GM21528 (cell line): ENCODE measurements at regions not wholly inside any gene's neighbourhood (a gene's known extent, or its start where the extent isn't known, plus 50 kb on each side); places are given as distances from the start of the nearest gene placed in this dataset.

Experiments used
- ATAC-seq: cut with Tn5 transposase; IDR thresholded peaks from one replicate; pipeline ENCODE4 v1.9.1; 2021; ENCODE audit warnings: mild to moderate bottlenecking, moderate library complexity; ENCODE audit not compliant: unreplicated experiment, low FRiP score

DNA sequence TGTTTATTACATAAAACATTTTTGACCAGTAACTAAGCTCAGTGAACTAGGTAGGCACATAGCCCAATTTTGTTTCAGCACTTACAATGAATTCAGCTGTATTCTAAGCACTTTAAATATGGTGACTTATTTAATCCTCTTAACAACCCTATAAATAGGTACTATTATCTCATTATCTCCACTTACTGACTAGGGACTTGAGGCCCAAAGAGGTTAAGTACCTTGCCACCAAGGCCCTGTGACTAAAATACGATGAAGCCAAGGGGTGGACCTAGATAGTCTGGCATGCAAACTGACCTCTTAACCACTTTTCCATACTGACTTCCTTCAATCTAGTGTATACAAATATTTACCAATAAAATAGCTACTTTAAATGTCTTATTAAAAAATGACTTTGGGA is 266.4 kb downstream of the ZNF608 start:
- ATAC-seq: no peak

DNA sequence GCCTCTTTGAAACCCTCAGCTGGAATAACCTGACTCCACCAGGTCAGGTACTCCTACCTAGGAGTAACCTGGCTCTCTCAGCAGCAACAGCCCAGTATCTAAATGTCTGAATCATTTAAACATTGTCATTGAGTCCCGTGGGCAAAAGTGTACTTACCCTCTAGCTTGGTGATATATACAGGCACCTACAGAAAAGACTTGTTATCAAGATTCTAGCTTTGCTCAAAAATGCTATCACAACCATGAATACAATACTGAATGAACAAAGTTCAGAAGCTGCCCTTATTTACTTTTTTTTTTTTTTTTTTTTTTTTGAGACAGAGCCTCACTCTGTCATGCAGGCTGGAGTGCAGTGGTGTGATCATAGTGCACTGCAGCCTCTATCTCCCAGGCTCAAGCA is 268.2 kb downstream of the ZNF608 start:
- ATAC-seq: no peak

DNA sequence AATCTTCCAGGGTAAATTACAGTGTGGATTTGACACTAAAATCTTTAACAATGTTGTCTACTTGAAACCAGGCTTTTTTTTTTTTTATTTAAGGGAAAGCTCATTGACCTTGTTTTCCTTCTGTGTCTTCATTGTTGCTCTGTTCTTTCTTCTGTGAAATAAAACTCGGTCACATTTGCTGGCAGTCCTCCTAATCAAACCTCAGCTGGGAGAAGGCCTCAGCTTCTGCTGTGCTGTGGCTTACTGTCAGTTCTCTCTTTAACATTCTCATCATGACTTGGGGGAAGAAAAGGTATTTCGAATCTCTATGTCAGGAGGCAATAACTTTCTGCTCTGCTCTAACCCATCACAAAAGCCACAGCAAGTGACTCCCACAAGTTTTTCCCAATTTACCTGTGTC is 268.9 kb downstream of the ZNF608 start:
- ATAC-seq: no peak

DNA sequence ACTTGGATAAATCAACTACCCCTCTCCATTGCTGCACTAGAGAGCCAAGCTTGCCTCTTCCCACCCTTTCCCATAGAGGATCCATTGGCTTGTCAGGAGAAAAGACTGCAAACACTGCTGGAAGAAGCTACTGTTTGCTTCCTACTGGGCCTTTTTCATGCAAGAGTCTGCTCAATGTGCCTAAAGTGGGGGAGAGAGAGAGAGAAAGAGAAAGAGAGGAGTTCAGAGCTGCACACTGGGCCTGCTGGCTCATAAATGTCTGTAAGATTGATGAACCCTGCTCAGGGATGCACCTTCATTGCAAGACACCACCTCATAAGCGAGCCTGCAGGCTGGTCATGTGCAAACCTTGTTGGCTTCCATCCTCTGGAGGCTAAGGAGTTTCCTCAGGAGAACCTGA is 269.4 kb downstream of the ZNF608 start:
- ATAC-seq: no peak

DNA sequence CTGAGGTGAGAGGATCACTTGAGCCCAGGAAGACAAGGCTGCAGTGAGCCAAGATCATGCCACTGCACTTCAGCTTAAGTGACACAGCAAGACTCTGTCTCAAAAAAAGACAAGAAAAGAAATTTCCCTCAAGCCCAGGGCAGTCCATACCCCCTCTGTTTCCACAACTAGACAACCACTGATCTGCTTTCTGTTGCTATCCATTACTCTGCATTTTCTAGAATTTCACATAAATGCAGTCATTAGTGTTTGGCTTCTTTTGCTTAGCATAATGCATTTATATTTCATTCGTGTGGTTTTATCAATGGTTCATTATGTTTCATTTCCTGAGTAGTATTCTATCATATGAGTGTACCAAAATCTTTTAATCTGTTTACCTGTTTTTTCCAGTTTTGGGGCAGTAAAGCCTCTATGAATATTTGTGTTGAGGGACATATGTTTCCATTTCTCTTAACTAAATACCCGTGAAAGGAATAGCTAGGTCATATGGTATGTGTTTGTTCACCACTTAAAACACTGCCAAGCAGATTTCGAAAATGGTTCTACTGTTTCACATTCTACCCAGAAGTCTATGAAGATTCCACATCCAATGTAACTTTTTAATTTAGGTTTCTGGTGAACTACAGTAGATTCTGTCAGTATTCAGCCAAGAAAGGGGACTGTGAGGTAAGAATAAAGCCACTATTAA is 271.8 kb downstream of the ZNF608 start:
- no peak for ATAC-seq

DNA sequence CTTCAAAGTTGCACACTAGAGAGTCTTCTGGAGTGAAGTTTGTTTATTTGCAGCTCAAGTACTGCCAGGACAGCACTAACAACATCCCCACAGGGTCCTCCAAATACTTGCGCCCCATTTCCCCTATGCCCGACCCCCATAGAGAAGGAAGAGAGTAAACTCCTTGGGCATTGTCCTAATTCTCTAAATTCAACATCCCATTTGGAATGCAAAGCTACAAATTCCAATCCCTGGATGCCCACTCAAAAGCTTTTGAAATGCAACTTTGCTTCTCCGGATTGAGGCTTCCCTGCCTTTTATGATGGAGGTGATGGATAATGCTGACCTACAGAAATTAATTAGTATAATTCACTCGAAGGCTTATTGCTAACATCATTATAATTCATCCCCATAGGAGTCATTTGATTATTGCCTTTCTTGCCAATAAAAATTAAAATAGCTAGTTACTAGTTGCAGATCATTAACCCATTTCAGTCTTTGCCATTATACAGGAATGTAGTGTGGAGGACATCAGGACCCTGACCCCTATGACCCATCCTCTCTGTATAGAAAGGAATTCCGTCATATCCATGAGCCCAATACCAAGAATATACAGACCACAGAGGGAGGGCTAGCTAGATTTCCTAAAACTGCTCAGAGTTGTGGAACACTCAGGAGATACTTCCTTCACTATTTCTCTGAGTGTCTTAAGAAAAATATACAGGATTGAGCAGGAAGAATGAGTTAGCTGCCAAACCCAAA is 277.6 kb downstream of the ZNF608 start:
- no peak for ATAC-seq

DNA sequence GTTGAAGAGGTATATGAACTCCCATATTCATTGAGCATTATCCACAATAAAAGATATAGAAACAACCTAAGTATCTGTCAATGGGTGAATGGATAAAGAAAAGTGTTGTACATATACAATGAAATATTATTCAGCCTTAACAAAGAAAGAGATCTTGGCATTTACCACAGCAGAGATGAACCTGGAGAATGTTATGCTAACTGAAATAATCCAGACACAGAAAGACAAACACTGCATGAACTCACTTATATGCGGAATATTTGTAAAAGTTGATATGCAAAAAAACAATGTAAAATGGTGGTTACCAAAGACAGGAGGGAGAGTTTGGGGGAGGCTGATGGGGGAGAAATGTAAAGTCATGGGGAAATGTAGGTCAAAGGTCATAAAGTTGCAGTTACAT is 278.7 kb downstream of the ZNF608 start:
- ATAC-seq: no peak

DNA sequence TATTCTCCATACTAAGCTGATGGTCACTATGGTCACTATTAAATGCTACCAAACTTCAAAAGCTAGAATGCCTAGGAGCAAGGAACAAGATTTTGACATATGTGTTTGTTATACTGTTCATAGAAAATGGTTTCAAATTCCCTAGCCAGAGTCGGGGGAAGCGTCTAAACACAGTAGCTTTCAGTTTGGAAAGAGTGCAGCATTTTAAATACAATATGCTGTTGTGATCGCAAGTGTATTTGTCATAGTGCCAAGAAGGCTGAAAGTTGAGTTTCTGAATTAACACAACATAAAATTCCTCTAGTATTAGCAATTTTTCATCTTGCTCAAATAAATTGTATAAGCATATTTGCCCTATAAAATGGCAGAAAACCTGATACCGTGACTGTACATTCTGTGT is 280.4 kb downstream of the ZNF608 start:
- ATAC-seq: no peak

DNA sequence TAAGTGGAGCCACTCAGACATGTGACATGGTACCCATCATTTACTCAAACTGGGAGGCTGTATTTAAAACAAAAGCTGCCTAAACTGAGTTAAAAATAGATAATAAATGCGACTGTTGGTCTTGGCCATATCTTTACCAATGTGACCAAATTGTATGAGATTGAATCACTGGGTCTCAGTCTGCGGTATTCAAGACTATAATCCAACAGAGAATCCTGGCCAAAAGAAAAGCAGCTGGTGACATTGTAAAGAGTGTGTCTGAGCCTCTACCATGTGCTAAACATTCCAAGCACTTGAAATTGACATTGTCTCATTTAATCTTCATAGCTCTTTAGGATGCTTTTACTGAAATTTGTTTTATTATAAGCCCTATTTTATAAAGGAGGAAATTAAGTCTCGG is 282.6 kb downstream of the ZNF608 start:
- ATAC-seq: no peak

DNA sequence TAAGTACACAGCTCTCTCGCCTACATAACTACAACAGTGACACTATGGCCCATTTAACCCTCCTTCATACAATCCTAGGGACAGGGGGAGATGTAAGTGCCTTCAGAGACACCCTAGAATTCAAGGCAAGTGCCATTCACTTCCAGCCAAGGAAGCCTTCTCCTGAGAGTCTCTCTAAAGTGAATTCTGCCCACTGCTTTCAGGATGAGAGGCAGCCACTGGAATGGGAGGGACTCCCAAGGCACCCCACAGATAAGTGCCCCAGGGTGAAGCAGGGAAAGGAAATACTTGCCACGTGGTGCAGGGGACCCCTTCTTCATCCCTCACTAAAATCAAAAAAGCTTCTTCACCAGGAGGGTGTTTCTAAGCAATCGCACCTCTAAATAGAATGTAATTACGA is 283.7 kb downstream of the ZNF608 start:
- no peak for ATAC-seq

DNA sequence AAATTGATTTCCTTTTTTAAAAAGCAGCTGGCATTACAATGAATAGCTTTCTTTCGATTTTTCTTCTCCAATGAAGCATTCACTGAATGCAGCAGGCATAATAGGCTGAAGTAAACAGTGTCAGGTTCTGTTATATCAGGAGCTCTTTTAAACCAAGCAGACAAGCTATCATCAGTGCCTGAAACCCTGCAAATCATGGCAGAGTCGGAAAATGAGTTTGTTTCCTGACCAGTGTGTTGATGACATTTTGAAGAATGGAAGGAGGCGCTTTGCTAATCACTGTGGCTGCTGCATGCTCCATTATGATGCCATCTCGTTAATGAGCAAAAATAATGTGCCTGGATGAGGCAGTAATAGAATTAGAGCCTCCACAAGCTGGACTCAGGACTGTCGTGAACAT is 284.5 kb downstream of the ZNF608 start:
- ATAC-seq: no peak

DNA sequence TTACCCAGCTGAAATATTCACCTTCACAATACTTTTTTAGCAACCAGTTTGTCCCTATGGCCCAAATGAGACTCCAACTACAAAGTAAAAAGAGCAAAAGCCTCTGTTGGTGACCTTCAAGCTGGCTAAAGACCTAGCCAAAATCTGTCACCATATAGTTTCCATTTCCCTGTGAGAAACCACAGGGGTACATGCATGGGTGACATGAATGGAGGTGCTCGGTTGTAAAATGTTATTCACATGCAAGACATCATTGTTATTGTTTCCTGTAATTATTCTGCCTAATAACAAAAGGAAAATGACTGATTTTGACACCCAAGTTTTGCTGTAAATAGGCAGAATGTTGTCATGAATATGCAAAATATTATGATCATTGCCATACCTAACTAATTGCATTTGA is 285.3 kb downstream of the ZNF608 start:
- no peak for ATAC-seq

DNA sequence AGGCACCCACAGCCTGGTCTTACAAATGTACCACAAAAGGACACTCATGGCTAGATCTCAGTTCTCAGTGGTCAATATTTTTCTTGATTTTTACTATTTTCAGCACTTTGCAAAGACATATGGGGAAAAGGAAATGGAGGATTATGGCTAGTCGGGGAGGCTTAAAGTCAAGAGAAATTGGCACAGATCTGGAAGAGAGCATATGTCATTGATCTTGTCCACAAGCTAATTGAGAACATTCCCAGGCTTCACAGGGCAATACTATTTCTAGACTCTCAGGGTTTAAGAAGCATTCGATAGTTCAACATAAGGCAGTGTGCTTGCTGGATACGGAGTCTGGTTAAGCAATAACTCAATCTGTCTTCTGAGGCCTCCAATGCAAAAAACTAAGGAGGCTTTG is 285.8 kb downstream of the ZNF608 start:
- no peak for ATAC-seq

DNA sequence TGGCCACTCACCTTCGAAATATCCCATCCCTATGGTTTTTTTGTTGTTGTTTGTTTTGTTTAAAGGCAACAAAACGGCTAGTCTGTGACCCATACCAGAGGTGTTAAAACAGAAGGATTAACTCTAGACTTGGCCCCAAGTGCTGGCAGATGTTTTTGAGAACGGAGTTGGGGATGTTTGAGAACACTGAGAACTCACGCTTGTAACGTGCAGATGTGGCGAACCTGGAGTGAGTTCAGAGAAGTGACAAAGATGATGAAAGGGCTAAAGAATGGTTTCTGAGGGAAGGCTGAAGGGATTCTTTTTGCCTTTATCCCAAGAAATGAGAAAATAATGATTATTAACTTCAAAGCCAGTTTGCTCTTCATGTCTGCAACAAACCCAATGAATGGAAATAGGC is 286.5 kb downstream of the ZNF608 start:
- no peak for ATAC-seq

DNA sequence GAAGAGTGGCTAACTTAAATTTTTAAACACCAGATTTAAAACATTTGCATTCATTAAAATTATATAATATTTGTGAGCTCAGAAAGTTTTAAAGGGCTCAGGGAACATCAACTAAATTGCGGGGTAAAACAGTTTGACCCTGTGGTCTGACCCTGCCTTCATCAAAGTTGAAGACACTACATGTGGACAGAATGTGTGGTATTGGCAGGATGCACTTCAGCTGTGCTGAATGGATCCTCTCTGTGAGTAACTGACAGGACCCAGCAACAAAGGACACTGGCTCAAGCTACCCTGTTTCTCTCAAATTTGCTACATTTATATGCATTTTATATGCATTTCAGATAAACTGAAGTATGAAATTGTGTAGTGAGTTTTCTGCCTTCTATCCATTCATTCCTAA is 288.5 kb downstream of the ZNF608 start:
- ATAC-seq: no peak

DNA sequence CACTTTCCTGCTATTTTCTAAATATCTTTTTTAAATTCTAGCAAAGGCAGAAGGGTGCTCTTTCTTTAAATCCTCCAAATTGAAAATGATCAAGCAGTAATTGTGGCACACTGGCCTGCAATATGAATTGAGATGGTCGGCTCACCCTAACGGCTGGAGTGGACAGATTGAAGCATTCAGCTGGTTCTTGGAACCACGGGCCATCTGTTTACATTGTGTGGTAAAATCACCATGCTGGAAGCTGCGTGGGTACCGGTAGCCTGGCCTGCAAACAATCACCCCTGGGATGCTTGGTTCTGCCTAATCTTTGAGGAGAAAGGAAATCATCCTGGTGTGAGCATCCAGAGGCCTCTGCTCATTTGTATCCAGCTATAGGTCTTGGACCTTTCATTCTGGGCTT is 289.3 kb downstream of the ZNF608 start:
- ATAC-seq: no peak

DNA sequence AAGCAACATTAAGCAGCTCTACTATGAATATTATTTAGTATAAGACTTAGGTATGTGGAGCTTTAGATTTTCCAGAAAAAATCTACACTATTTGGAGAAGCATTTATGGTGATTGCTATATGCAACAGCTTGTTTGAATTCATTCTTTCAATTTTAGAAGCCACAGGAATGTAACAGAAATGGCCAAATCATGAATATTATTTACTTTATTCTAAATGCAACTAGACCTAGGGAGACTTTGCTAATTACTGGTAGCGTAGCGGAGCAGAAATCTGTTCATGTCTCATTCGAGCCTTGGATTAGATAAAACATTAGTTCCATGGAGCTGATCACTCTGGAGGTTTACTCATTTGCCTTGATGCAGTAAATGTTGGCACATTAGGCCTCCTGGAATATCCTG is 290.2 kb downstream of the ZNF608 start:
- ATAC-seq: no peak

DNA sequence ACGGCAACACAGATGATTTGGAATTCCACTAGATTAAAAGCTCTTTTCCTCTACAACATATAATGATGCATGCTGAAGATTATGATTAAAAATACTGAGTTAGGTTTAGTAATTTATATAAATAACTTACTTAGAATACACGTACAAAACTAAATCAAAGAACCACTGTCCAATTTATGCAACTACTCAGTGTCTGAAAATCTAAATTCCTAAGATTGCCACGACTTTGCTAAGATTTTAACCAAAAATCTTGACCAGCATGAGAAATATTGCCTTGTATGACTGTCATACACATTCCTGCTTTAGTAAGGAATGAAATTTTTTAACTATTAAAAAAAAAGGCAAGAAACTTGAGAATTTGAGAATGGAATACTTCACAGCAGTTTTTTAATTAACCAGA is 292.4 kb downstream of the ZNF608 start:
- no peak for ATAC-seq

DNA sequence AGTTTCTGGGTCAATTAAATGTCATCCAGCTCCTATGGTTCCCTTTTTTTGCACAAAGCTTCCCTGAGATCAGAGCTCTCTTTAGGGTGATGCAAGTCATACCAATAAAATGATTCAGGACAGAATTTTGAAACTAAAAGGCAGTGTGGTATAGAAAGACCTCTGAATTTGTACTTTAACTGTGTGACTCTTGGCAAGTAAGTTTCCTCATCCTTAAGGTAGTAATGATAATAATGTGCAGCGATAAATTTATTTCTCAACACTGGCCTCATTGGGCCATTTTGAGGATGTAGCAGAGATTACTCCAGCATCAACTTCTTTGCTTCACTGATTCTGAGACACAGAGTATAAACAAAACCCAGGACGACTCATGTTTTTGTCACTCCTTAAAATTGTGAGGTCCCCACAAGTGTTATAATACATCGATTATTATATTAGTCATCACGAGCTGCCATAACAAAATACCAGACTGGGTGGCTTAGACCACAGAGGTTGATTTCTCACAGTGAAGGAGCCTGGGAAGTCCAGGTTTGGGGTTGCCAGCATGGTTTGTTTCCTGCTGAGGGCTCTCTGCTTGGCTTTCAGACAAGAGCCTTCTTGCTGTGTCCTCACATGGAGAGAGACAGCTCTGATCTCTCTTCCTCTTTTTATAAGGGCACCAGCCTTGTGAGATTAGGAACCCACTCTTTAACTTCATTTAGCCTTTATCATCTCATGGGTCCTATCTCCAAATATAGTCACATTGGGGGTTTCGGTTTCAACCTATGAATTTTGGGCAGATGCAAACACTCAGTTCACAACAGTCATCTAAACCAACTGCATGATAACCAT is 293.0 kb downstream of the ZNF608 start:
- ATAC-seq: peak; percentile 99

DNA sequence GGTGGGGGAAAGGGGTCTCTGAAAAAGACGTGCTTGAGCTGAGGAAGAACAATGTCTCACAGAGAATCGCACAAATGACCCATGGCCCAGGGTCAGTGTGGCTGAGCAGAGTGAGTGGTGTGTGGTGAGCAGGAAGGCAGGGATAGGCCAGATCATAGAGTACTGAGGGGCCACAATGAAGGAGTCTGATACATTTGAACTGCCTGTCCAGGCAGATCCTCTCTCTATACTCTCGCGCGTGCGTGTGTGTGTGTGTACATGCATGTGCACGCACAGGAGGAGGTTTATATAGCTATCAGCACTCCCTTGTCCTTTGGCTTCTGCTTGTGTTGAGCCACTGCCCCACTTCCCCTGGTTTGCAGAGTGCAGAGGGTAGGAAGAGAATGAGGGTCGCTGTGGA is 294.0 kb downstream of the ZNF608 start:
- ATAC-seq: no peak

DNA sequence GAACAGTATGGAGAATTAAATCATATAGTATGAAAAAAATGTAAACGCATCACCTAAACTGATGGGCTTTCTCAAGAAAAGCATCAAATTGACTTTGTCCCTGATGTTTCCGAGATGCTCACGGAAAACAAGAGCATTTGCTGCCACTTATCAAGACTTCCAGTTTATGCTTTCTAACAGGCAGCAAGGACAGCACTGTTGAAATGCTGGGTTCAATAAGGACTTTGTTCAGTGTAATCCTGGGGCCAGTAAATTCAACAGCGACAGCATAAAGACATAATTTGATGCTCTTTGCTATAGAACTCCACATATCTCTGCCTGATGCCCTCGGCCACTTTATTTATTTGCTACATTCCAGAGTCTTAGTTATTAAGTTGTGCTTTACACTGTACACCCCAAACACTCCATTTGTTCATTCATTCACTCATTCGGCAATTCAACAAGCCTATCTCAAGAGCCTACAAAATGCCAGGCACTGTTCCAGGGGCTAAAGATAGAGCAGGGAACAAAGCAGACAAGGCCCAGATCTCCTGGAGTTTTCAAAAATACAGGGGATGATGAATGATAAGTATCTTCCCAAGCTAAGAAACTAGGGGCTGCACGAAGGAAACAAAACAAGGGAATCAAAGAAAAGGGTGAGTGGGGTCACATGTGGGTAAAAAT is 294.6 kb downstream of the ZNF608 start:
- ATAC-seq: no peak
